HepG2 (cell line): ENCODE measurements at regions not wholly inside any gene's neighbourhood (a gene's known extent, or its start where the extent isn't known, plus 50 kb on each side); places are given as distances from the start of the nearest gene placed in this dataset.

ENCODE experiments used
- ATAC-seq: fragments of 200-7000 bp; cut with Tn5 transposase; 3 replicates; pipeline ENCODE4 v1.9.1; 2020; ENCODE audit warnings: mild to moderate bottlenecking, moderate library complexity
- BruUV-seq: library from RNA; stranded (reverse); fragments of 400-500 nt; replicated peaks from 2 replicates; lab custom pipeline; 2021; lab: Mats Ljungman, UMichigan
- CTCF ChIA-PET: fragments of 300-600 bp; formaldehyde crosslinking; extraction: SDS; loops from one replicate; lab custom pipeline; 2021; ENCODE audit warnings: low total read pairs, inconsistent platforms, low intra/inter-chr PET ratio; lab: Yijun Ruan, JAX
- POLR2A ChIA-PET: fragments of 350-600 bp; sonication (Branson Sonifier 250); formaldehyde crosslinking; loops from one replicate; lab custom pipeline; 2020; ENCODE audit warnings: antibody characterized with exemption, inconsistent platforms; lab: Yijun Ruan, JAX
- DNase-seq: peaks from one replicate; pipeline ENCODE4 v3.0.0-alpha.2; 2015; ENCODE audit warnings: low spot score
- FAIRE-seq: peaks from 3 replicates; lab custom pipeline; 2011; peaks lifted over from hg19 to GRCh38; lab: Jason Lieb, UNC
- H2AFZ ChIP-seq: one replicate; pipeline ENCODE4 v1.6.1; 2011; ENCODE audit warnings: low read length, inconsistent platforms
- H3K27ac ChIP-seq: fragments of 300-600 bp; 3 replicates; pipeline ENCODE4 v1.8.0; 2011; ENCODE audit warnings: mixed run types, mild to moderate bottlenecking, mixed read lengths, low read length, inconsistent platforms; ENCODE audit not compliant: insufficient read depth; ENCODE audit errors: extremely low read length
- H3K27me3 ChIP-seq, 2 experiments: fragments of 200-600 bp in 1 of 2; 2 replicates in 1 of 2; 3 replicates in 1 of 2; pipeline versions ENCODE4 v1.6.0 to v1.8.0; 2011; ENCODE audit warnings: low read length in 2 of 2, mild to moderate bottlenecking in 2 of 2, moderate library complexity in 2 of 2, inconsistent platforms in 1 of 2; ENCODE audit not compliant: insufficient read depth in 2 of 2, control insufficient read depth in 1 of 2
- H3K36me3 ChIP-seq, 2 experiments: fragments of 200-600 bp in 1 of 2; replicated peaks in 1 of 2; 2 replicates in 1 of 2; 3 replicates in 1 of 2; pipeline versions ENCODE4 v1.5.1 to v1.8.0; 2011; ENCODE audit warnings: low read length in 2 of 2, inconsistent platforms in 1 of 2; ENCODE audit not compliant: insufficient read depth in 2 of 2, control insufficient read depth in 1 of 2
- H3K4me1 ChIP-seq: 2 replicates; pipeline ENCODE4 v1.5.1; 2012; ENCODE audit warnings: low read length, inconsistent platforms; ENCODE audit not compliant: insufficient read depth
- H3K4me2 ChIP-seq: 2 replicates; pipeline ENCODE4 v1.6.0; 2011; ENCODE audit warnings: low read depth, low read length, inconsistent platforms
- H3K4me3 ChIP-seq, 3 experiments: fragments of 200-600 bp in 1 of 3; sonication (generic), shearing (Covaris generic) in 1 of 3; replicated peaks in 1 of 3; 2 replicates each; pipeline ENCODE4 v1.5.1; 2011 to 2016; ENCODE audit warnings: low read length in 3 of 3, inconsistent platforms in 2 of 3, low read depth in 2 of 3, mild to moderate bottlenecking in 2 of 3, control low read depth in 1 of 3, mixed read lengths in 1 of 3; ENCODE audit not compliant: insufficient read depth in 1 of 3
- H3K79me2 ChIP-seq: one replicate; pipeline ENCODE4 v1.6.1; 2011; ENCODE audit warnings: low read length, inconsistent platforms; ENCODE audit not compliant: insufficient read depth
- H3K9ac ChIP-seq: 2 replicates; pipeline ENCODE4 v1.6.0; 2011; ENCODE audit warnings: mild to moderate bottlenecking, low read depth, low read length, inconsistent platforms; ENCODE audit not compliant: insufficient read depth
- H3K9me3 ChIP-seq: 2 replicates; pipeline ENCODE4 v1.5.1; 2012; ENCODE audit warnings: mild to moderate bottlenecking, low read length
- H4K20me1 ChIP-seq: 2 replicates; pipeline ENCODE4 v1.6.0; 2011; ENCODE audit warnings: inconsistent platforms, mild to moderate bottlenecking, low read length, moderate library complexity; ENCODE audit not compliant: insufficient read depth
- DPF2 ChIP-seq: sonication (generic); formaldehyde crosslinking; IDR thresholded peaks from 2 replicates; pipeline ENCODE4 v1.4.0; 2020; ENCODE audit warnings: mild to moderate bottlenecking, low read depth, missing genetic modification reagents, borderline replicate concordance
- HOXA9 ChIP-seq: sonication (generic); formaldehyde crosslinking; IDR thresholded peaks from 2 replicates; pipeline ENCODE4 v1.8.1; 2022; ENCODE audit warnings: missing genetic modification reagents, mild to moderate bottlenecking, moderate library complexity, borderline replicate concordance
- KAT2B ChIP-seq: fragments of 150-350 bp; IDR thresholded peaks from 2 replicates; pipeline ENCODE4 v1.6.1; 2014; ENCODE audit warnings: low read depth, low read length, borderline replicate concordance
- NCOR1 ChIP-seq: fragments of 200-600 bp; sonication (generic); IDR thresholded peaks from 2 replicates; pipeline ENCODE4 v1.7.0; 2017; ENCODE audit warnings: antibody characterized with exemption, low read length, borderline replicate concordance
- NONO ChIP-seq, 2 experiments: fragments of 450-650 bp in 1 of 2; sonication (generic) in 1 of 2; formaldehyde crosslinking in 1 of 2; IDR thresholded peaks in 1 of 2; conservative IDR thresholded peaks in 1 of 2; 2 replicates each; pipeline versions ENCODE4 v1.6.1 to v1.8.0; 2017 to 2022; ENCODE audit warnings: mild to moderate bottlenecking in 1 of 2, missing genetic modification reagents in 1 of 2, moderate library complexity in 1 of 2
- PTBP1 ChIP-seq: fragments of 200-400 bp; formaldehyde crosslinking; IDR thresholded peaks from 2 replicates; pipeline ENCODE4 v1.6.1; 2018; ENCODE audit warnings: low read length, low read depth; ENCODE audit not compliant: poor library complexity, severe bottlenecking
- RFXANK ChIP-seq: IDR thresholded peaks from 2 replicates; pipeline ENCODE4 v1.6.1; 2016
- SIN3A ChIP-seq: IDR thresholded peaks from 2 replicates; pipeline ENCODE4 v1.6.1; 2011; ENCODE audit warnings: low read depth, mild to moderate bottlenecking, control low read depth, low read length, borderline replicate concordance
- XRCC5 ChIP-seq: fragments of 200-400 bp; formaldehyde crosslinking; optimal IDR thresholded peaks from 2 replicates; pipeline ENCODE3; 2017; ENCODE audit warnings: mild to moderate bottlenecking, low read length
- ZKSCAN1 ChIP-seq: fragments of 150-350 bp; IDR thresholded peaks from 2 replicates; pipeline ENCODE4 v1.6.1; 2014; ENCODE audit warnings: low read length
- ZNF101 ChIP-seq: sonication (generic); formaldehyde crosslinking; IDR thresholded peaks from 2 replicates; pipeline ENCODE4 v1.4.0; 2020; ENCODE audit warnings: mild to moderate bottlenecking, low read depth, missing genetic modification reagents, borderline replicate concordance
- ZNF282 ChIP-seq: fragments of 450-650 bp; IDR thresholded peaks from 2 replicates; pipeline ENCODE4 v1.6.1; 2018; ENCODE audit not compliant: partially characterized antibody
- ZNF30 ChIP-seq: sonication (generic); formaldehyde crosslinking; IDR thresholded peaks from 2 replicates; pipeline ENCODE4 v1.5.0; 2020; ENCODE audit warnings: mild to moderate bottlenecking, missing genetic modification reagents
- ZNF484 ChIP-seq: sonication (generic); formaldehyde crosslinking; IDR thresholded peaks from 2 replicates; pipeline ENCODE4 v1.5.1; 2020; ENCODE audit warnings: mild to moderate bottlenecking, low read depth, missing genetic modification reagents, borderline replicate concordance
- ZNF816 ChIP-seq: sonication (generic); formaldehyde crosslinking; IDR thresholded peaks from 2 replicates; pipeline ENCODE4 v1.8.0; 2022; ENCODE audit warnings: missing genetic modification reagents, mild to moderate bottlenecking, borderline replicate concordance
- WGBS: methylation state at CpG from one replicate; pipeline ENCODE4 v1.1.6; 2017; ENCODE audit warnings: low lambda C conversion rate; 5-methylcytosine and 5-hydroxymethylcytosine counted together
- in situ Hi-C: cut with HindIII; loops from 2 replicates; pipeline ENCODE4 v1.10.0; 2017; ENCODE audit warnings: low pct_unique_long_range_greater_than_20kb; ENCODE audit not compliant: extremely low pct_ligation_motif_present
- intact Hi-C: fragments of 100-400 bp; cut with micrococcal nuclease; formaldehyde crosslinking; loops from one replicate; pipeline ENCODE4 v1.10.0; 2022; ENCODE audit not compliant: unreplicated experiment
- TF ChIP-seq, protein P1 (sequence below): IDR thresholded peaks from 2 replicates; pipeline ENCODE4 v1.6.1; 2016; ENCODE audit warnings: low read depth, borderline replicate concordance
- TF ChIP-seq, protein P2 (sequence below): sonication (generic); formaldehyde crosslinking; IDR thresholded peaks from 2 replicates; pipeline ENCODE4 v1.8.0; 2022; ENCODE audit warnings: mild to moderate bottlenecking, missing genetic modification reagents, moderate library complexity
- TF ChIP-seq, protein P3 (sequence below): sonication (generic); formaldehyde crosslinking; IDR thresholded peaks from 2 replicates; pipeline ENCODE4 v1.4.0; 2020; ENCODE audit warnings: missing genetic modification reagents; ENCODE audit errors: not compliant biosample characterization
- TF ChIP-seq, protein P4 (sequence below), 2 experiments: sonication (generic) in 1 of 2; formaldehyde crosslinking in 1 of 2; IDR thresholded peaks; 2 replicates each; pipeline versions ENCODE4 v1.4.0 to v1.6.1; 2018 to 2020; ENCODE audit warnings: missing genetic modification reagents in 2 of 2, borderline replicate concordance in 1 of 2, low read depth in 1 of 2, mild to moderate bottlenecking in 1 of 2, missing biosample characterization in 1 of 2

DNA sequence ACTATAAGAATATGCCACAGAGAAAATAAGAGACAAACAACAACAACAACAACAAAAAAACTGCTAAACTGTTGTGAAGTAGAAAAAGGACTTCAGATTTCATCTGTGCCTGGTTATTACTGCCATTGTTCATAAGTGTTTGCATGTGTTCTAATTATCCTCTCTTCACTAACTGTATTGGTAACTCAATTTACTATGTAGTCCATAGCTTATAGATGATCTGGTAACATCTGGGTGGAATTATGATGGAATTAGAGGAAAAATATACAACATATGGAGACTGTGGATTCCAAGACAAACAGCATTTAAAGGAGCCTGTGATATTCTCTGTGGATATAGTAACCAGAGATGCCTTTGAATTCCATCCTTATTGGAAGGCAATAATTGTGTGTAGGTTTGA, 1891.5 kb upstream of the PIK3C3 start (continued):
- no peak for TF ChIP-seq XRCC5

DNA sequence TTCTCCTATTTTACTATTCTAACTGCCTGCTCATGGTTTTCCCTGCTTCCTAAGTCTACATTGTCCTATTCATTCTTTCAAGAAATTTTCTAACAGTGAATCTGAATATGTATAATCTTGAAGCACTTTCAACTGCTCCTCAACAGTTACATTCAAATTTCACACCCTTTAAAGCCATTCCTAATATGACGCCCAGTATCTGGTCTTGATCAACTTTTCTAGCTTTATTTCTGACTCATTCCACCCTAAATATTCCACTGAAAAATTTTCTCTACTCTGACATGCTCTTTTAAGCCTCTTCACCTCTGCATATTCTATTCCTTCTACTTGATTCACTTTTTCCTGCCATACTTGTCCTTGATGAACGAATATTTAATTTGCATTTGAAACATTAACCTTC, 1893.9 kb upstream of the PIK3C3 start:
- no peak overlapping the region for H3K4me2 ChIP-seq
- ATAC-seq (no peak), DNase-seq (no peak), FAIRE-seq (no peak)
- H3K9ac ChIP-seq, result no peak overlapping the region
- no peaks in the 10 kb centered on the region for H4K20me1 ChIP-seq
- TF ChIP-seq, protein P1, sequence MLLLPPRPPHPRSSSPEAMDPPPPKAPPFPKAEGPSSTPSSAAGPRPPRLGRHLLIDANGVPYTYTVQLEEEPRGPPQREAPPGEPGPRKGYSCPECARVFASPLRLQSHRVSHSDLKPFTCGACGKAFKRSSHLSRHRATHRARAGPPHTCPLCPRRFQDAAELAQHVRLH, result no peak
- TF ChIP-seq DPF2 (CRISPR knock-in tag), result no peak
- TF ChIP-seq PTBP1, result no peak
- no peak for TF ChIP-seq HOXA9
- TF ChIP-seq ZNF282, result no peak
- TF ChIP-seq, protein P2, sequence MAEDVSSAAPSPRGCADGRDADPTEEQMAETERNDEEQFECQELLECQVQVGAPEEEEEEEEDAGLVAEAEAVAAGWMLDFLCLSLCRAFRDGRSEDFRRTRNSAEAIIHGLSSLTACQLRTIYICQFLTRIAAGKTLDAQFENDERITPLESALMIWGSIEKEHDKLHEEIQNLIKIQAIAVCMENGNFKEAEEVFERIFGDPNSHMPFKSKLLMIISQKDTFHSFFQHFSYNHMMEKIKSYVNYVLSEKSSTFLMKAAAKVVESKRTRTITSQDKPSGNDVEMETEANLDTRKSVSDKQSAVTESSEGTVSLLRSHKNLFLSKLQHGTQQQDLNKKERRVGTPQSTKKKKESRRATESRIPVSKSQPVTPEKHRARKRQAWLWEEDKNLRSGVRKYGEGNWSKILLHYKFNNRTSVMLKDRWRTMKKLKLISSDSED (CRISPR knock-in tag), result no peak
- TF ChIP-seq ZNF30, result no peak
- no peak for TF ChIP-seq RFXANK (CRISPR knock-in tag)
- TF ChIP-seq ZNF484 (CRISPR knock-in tag), result no peak
- TF ChIP-seq SIN3A, result no peak
- TF ChIP-seq KAT2B, result no peak
- TF ChIP-seq ZKSCAN1, result no peak
- no peak for TF ChIP-seq ZNF101 (CRISPR knock-in tag)
- no peak for TF ChIP-seq ZNF816 (CRISPR knock-in tag)
- TF ChIP-seq NONO (IDR thresholded peaks at IDR 0.05), result no peak
- TF ChIP-seq NONO (CRISPR knock-in tag; conservative IDR thresholded peaks at IDR 0.05), result no peak
- TF ChIP-seq, protein P3, sequence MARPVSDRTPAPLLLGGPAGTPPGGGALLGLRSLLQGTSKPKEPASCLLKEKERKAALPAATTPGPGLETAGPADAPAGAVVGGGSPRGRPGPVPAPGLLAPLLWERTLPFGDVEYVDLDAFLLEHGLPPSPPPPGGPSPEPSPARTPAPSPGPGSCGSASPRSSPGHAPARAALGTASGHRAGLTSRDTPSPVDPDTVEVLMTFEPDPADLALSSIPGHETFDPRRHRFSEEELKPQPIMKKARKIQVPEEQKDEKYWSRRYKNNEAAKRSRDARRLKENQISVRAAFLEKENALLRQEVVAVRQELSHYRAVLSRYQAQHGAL, result no peak
- TF ChIP-seq, protein P4, sequence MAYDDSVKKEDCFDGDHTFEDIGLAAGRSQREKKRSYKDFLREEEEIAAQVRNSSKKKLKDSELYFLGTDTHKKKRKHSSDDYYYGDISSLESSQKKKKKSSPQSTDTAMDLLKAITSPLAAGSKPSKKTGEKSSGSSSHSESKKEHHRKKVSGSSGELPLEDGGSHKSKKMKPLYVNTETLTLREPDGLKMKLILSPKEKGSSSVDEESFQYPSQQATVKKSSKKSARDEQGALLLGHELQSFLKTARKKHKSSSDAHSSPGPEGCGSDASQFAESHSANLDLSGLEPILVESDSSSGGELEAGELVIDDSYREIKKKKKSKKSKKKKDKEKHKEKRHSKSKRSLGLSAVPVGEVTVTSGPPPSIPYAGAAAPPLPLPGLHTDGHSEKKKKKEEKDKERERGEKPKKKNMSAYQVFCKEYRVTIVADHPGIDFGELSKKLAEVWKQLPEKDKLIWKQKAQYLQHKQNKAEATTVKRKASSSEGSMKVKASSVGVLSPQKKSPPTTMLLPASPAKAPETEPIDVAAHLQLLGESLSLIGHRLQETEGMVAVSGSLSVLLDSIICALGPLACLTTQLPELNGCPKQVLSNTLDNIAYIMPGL (CRISPR knock-in tag; IDR thresholded peaks at IDR 0.05; ENCODE audit: borderline replicate concordance in 1 of 2, low read depth in 1 of 2), result no peak
- TF ChIP-seq NCOR1, result no peak
- in situ Hi-C loops (no loop called here), intact Hi-C loops (no loop called here)
- POLR2A ChIA-PET, result no interaction called here
- no TSS peak for BruUV-seq
- no peaks in the 10 kb centered on the region for H3K27me3 ChIP-seq
- 0% methylated on average over 2 of the region's 2 CpGs for WGBS
- CTCF ChIA-PET, result no interaction called here
- no peak overlapping the region for H3K4me3 ChIP-seq
- no peak overlapping the region for H3K27ac ChIP-seq
- H2AFZ ChIP-seq, result no peak overlapping the region
- H3K79me2 ChIP-seq, result no peaks in the 10 kb centered on the region
- H3K9me3 ChIP-seq, result no peaks in the 10 kb centered on the region
- H3K4me1 ChIP-seq, result no peaks in the 10 kb centered on the region
- H3K36me3 ChIP-seq, result no peaks in the 10 kb centered on the region
